GM12891 (cell line): ENCODE measurements at regions not wholly inside any gene's neighbourhood (a gene's known extent, or its start where the extent isn't known, plus 50 kb on each side); places are given as distances from the start of the nearest gene placed in this dataset.

Experiments used
- DNase-seq: peaks from one replicate; pipeline ENCODE4 v3.0.0; 2011; ENCODE audit warnings: low spot score; ENCODE audit not compliant: insufficient read length
- FAIRE-seq: peaks from 2 replicates; lab custom pipeline; 2011; peaks lifted over from hg19 to GRCh38; lab: Jason Lieb, UNC
- PAX5 ChIP-seq: IDR thresholded peaks from 2 replicates; pipeline ENCODE4 v1.6.1; 2011; ENCODE audit warnings: low read length, moderate library complexity, mild to moderate bottlenecking; ENCODE audit not compliant: insufficient read depth, severe bottlenecking
- POLR2A ChIP-seq: IDR thresholded peaks from 2 replicates; pipeline ENCODE4 v1.6.1; 2011; ENCODE audit warnings: low read depth, low read length, control low read depth
- POLR2AphosphoS5 ChIP-seq: IDR thresholded peaks from 2 replicates; pipeline ENCODE4 v1.6.1; 2011; ENCODE audit warnings: low read depth, low read length, control low read depth
- POU2F2 ChIP-seq: IDR thresholded peaks from 2 replicates; pipeline ENCODE4 v1.6.1; 2011; ENCODE audit warnings: low read depth, mild to moderate bottlenecking, control low read depth, low read length, moderate library complexity
- SPI1 ChIP-seq: IDR thresholded peaks from 2 replicates; pipeline ENCODE4 v1.6.1; 2011; ENCODE audit warnings: low read depth, low read length, control low read depth
- TAF1 ChIP-seq: IDR thresholded peaks from 2 replicates; pipeline ENCODE4 v1.6.1; 2011; ENCODE audit warnings: low read depth, low read length, control low read depth

DNA sequence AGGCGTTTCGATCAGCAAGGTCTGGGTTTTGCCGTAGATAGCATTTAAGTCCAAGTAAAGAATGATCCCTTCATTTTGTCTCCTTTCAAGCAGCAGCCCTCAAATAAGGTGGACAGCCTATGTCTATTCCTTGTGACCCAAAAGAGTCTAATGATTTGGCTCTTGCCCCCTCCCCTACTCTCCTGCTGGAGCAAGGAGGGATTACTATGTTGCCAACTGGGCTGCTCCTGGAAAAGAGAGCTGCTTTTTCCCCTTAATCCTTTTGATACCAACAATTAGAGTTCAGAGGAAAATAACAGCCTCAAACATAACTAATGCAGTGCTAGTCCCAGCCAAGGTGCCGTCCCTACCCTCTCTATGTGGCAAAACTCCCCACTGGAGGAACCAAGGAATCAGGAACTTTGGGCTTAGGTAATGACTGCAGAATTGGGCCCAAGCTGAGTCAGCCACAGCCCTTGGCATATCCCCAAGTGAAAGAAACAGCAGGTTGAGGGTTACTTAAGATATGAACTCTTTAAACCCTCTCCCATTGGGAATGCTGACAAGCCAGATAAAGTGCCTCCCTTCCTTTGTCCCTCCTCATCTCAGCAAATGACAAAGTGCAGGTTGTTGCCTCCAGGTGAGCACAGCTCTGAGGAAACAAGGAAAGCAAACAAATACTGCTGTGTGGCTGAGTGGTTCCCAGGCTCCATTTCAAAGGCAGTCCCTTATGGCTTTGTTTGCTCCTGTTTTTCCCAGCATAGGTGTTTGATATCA lies 643.7 kb downstream of the INHBA start:
- TF ChIP-seq POLR2AphosphoS5 (no peak), PAX5 (no peak), TAF1 (no peak), POU2F2 (no peak), POLR2A (no peak), SPI1 (no peak)
- DNase-seq: no peak
- FAIRE-seq: no peak

DNA sequence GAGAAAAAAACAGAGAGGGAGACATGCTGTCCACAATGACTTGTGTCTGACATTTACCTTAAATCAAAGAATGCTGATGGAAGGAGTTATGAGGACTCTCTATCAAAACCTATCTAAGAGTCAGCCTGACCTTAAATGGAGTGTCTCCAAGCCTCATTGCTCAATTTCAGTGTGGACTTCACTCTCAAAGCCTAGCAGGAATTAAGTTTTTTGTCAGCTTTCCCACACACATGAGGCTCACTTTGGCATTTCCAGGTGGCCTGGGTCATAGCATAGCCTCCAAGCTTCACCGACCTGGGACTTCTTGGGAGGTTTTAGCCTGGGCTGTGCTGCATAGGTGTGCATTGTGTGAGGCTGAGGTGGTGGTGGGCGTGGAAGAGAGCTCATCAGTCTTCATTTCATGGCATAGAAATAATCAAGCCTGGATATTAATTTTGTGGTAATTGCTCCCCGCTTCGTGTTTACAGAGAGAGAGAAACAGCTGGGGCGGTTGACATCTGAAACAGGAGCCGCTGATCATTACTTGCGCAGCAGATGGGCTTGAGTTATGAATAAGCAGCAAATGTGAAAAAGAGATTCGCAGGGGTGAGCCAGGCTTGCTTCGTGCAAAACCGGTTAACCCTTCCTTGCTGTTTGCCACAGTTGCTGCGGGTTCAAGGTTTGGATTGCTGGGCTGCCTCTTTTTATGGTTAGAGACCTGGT lies 647.8 kb downstream of the INHBA start:
- no peak for TF ChIP-seq POLR2A
- no peak for TF ChIP-seq POU2F2
- TF ChIP-seq TAF1: no peak
- TF ChIP-seq SPI1: no peak
- TF ChIP-seq POLR2AphosphoS5: no peak
- no peak for TF ChIP-seq PAX5
- DNase-seq: no peak
- FAIRE-seq: no peak

DNA sequence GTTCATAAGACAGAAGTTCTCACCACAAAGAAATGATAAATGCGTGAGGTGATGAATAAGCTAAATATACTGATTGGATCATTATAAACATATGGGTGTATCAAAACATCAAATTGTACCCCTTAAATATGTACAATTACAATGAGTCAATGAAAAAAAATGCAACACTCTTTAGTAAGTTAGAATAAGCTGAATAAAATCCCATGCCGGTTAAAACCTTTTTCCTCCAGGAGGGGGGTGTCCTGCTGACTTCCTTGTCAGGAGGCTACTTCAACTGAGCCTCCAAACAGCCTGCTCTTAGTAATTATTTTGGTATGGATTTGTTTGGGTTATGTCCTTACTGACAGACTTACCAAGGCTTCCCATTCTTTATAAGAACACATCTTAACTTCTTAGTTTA lies 649.1 kb downstream of the INHBA start:
- DNase-seq: no peak
- no peak for TF ChIP-seq SPI1
- no peak for TF ChIP-seq POU2F2
- TF ChIP-seq TAF1: no peak
- TF ChIP-seq PAX5: no peak
- no peak for TF ChIP-seq POLR2A
- TF ChIP-seq POLR2AphosphoS5: no peak
- no peak for FAIRE-seq

DNA sequence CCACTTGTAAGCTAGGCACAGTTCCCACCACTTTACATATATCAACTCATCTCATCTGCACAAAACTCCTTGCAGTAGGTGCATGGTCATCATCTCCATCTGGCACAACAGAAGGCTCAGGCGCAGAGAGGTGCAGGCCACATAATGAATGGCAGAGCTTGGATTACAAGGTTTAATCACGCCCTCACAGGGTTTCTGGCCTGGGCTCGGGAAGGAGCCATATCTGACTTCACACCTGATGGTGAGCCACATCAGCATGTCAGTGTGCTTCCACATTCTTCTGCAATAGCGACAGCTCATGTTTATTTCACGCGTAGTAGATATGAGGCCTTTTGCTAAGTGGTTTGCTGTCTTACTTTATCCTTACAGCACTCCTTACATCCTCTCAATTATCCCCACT lies 650.2 kb downstream of the INHBA start:
- FAIRE-seq: no peak
- no peak for TF ChIP-seq SPI1
- TF ChIP-seq TAF1: no peak
- TF ChIP-seq POU2F2: no peak
- TF ChIP-seq PAX5: no peak
- no peak for TF ChIP-seq POLR2A
- TF ChIP-seq POLR2AphosphoS5: no peak
- DNase-seq: no peak

DNA sequence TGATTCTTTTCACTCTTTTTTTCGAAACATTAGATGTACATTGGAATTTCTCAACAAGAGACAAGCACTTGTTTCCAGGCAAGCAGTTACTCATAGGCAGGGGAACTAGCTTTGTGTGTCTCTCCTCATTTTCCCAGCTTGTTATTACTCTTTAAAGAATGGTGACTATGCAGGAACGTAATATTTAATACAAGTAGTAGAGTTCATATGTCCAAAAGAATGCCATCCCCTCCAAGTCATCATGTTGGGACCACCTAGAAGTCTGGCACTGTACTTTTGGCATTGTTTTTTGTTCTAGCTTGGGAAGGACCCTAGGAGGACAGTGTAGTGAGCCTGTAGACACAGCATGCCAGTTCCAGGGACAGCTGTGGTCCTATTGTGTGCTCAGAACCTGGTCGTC lies 650.7 kb downstream of the INHBA start:
- no peak for FAIRE-seq
- no peak for DNase-seq
- TF ChIP-seq PAX5 (no peak), TAF1 (no peak), POLR2AphosphoS5 (no peak), SPI1 (no peak), POLR2A (no peak), POU2F2 (no peak)

DNA sequence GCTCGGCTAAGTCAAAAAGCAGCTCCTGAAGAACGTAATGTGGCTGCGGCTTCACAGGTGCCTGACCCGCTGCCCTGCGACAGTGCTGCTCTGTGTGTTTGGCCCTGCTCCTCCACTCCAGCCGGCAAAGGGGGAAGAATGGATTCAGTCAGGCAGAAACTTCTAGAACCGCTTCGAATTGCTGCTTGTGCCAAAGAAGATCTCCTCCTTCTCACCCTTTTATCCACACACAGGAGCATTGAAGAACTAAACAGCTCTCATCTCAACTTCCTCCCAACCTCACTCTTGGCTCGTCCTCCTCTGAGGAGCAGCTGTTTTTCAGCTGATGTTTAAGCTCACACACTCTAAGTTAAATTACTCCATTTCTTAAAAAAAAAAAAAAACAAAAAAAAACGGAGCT lies 651.4 kb downstream of the INHBA start:
- DNase-seq: no peak
- TF ChIP-seq POLR2AphosphoS5 (no peak), POLR2A (no peak), POU2F2 (no peak), TAF1 (no peak), PAX5 (no peak), SPI1 (no peak)
- FAIRE-seq: no peak

DNA sequence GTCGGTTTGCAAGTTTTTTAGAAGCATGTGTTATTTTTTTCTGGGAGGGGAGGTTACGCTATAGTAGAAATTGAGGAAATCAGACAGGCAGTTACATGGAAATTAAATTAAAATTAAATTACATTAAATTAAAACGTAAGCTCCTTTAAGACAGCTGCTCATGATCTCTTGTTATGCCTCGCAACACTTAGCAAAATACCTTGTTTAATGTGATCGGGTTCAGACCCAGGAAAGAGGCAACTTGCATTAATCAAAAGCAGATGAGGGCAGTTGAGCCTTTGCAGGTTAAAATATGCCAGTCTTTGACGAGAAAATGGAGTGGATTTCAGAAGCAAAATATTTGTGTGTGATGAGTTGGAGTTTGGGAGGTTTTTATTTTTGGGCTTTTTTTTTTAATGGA lies 651.8 kb downstream of the INHBA start:
- TF ChIP-seq TAF1: no peak
- TF ChIP-seq SPI1: no peak
- no peak for TF ChIP-seq POLR2A
- no peak for TF ChIP-seq POU2F2
- no peak for TF ChIP-seq PAX5
- TF ChIP-seq POLR2AphosphoS5: no peak
- no peak for FAIRE-seq
- no peak for DNase-seq

DNA sequence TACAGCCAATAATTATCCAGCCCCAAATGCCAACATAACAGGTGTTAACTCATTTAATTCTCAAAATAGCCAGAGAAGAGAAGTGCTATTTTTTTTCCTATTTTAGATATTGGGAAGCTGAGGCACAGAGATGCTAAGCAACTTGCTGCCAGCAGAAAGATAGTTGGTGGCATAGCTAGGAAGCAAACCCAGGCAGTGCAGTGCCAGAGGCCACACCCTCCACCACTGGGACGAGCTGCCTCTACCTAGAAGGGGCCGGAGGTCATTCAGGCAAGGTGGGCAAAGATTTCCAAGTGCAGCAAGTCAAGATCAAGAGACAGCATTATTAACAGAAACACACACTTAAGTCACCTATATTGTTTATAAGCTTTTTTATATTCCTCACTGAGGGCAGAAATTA lies 654.1 kb downstream of the INHBA start:
- DNase-seq: no peak
- TF ChIP-seq TAF1 (no peak), PAX5 (no peak), SPI1 (no peak), POU2F2 (no peak), POLR2AphosphoS5 (no peak), POLR2A (no peak)
- no peak for FAIRE-seq

DNA sequence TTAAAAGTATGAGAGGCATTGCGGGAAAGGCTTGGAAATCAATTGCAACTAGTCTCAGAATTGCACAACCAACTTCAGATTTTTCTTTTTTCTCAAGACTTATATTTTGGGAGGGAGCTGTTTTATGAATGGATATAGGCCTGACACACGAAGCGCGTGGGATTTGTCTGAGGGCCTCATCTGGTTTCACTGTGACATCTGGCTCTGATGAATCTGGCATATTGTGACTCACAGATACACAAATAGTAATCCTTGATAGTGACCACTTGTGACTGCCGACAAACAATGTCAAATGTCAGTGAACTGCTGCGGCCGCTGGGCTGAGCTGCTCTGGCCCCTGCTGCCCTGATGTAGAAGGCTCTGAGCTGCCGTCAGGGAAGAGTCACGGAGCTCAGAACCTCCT lies 655.1 kb downstream of the INHBA start:
- FAIRE-seq (no peak), DNase-seq (no peak)
- TF ChIP-seq POLR2A: no peak
- no peak for TF ChIP-seq PAX5
- TF ChIP-seq TAF1: no peak
- TF ChIP-seq POU2F2: no peak
- TF ChIP-seq SPI1: no peak
- TF ChIP-seq POLR2AphosphoS5: no peak
